Umbilical cord (tissue), 1 donor: ENCODE measurements at regions not wholly inside any gene's neighbourhood (a gene's known extent, or its start where the extent isn't known, plus 50 kb on each side); places are given as distances from the start of the nearest gene placed in this dataset.
"Not testable (repeated sequence)": the region's sequence is repeated elsewhere in the genome, so short reads cannot be mapped to it uniquely, and the experiment has no call there.

Source experiments
- DNase-seq: peaks from one replicate; pipeline ENCODE4 v3.0.0-alpha.2; 2015; ENCODE audit warnings: low spot score

DNA sequence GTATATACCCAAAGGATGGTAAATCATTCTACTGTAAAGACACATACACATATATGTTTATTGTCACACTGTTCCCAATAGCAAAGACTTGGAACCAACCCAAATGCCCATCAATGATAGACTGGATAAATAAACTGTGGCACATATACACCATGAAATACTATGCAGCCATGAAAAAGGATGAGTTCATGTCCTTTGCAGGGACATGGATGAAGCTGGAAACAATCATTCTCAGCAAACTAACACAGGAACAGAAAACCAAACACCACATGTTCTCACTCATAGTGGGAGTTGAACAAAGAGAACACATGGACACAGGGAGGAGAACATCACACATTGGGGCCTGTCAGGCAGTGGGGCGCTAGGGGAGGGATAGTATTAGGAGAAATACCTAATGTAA is 167.1 kb upstream of the MMADHC start:
- not testable (repeated sequence) for DNase-seq

DNA sequence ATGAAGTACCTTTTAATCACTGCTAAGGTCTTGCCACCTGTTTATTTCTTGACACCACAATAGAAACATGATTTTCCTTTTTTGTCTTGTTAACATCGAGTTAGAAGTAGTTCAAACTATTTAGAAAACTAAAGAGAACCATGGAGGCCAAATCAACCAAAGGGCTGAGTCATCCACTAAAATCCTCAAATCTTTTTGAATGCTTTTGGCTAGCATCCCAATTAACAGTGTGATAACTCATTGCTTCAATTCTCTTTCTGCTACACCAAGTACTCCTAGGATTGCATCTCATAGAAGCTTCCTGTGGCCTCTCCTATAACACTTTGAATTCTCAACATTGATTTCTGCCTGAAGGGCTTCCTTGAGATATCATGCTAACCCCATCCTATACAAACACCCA is 159.9 kb upstream of the MMADHC start:
- no peak for DNase-seq

- no peak for DNase-seq
Observed at GRCh38 chr2:149745396-149746230, 158.0 kb upstream of the MMADHC start.

- DNase-seq: no peak
Observed at GRCh38 chr2:149744865-149745264, 157.3 kb upstream of the MMADHC start.

DNA sequence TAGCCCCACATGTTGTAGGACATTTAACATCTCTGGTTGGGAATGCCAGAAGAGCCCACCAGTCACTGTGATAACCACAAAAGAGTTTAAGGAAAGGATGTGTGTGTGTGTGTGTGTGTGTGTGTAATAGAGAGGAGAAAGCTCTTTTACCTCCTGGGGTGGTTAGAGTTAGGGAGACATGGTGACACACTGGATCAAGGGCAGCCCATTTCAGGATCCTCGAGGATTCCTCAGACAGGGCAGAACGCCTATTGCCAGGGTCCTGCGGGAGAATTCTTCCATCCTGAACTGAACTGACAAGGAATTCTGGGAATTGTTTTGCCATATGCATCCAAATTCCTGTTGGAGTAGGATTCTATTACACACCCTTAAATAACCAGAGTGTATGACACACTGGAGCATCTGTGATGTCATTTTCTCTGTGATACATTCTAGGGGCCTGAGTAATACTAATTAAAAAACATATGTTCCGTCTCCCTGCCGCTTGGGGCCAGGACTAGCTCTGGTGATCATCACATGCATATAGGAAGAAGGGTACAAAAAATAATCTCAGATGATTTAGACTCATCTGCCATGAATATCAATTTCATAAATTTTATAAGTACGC is 156.4 kb upstream of the MMADHC start:
- no peak for DNase-seq

GRCh38 chr2:149741646-149742045 is 154.1 kb upstream of the MMADHC start:
- no peak for DNase-seq

DNA sequence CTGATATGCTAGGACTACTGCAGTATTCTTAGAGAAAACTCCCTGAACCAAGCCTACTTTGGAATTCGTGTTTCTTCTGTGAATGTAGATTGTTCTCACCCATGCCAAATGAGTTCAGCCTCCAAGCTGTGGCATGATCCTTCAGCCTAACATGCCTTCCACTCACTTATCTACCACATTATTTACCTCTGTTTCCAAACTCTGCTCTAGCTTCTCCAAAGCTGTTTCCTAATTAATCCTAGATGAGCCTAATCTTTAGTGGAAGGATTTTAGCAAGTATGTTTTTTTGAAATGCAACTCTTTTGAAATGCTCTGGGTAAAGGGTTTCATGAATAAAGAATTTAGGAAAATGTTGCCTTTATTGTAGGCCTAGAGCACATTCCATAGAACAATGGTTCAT is 152.9 kb upstream of the MMADHC start:
- no peak for DNase-seq

DNA sequence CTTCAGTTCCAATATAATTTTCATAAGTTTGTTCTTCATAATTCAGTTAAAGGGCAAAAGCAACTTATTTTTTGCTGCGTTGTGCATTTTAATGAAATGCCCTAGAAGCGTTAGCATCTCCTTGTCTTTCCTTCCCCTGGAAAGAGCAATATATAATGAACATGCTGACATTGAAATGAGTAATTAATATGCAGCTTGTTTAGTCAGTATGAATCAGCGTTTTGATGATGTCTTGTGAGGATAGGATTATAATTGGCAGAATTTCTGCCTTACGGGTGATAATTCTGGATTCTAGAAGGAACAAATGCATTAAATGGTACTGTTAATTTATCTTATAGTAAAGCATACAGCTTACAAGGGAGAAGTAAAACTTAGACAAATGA is 152.3 kb upstream of the MMADHC start:
- no peak for DNase-seq

- no peak for DNase-seq
Observed at GRCh38 chr2:149739171-149739882, 151.8 kb upstream of the MMADHC start.

GRCh38 chr2:149738767-149739166 is 151.2 kb upstream of the MMADHC start:
- DNase-seq: no peak

DNA sequence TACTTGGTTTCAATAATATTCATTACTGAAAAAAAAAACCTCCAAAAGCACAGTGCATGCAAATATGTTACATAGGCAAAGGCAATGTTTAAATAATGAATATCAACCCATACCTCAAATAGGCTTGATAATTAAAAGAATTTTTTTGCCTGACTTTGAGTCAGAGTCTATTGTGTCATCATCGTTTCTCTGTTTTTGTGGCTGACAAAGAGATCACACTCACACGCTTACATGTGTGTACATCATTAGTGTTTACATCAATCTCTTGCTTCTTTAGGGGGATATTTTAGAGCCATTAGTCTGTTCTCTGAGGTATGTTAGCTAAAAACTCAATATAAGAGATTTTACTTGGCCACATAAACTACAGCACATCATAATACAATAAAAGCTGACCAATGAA is 150.3 kb upstream of the MMADHC start:
- no peak for DNase-seq

GRCh38 chr2:149735237-149735958 is 147.8 kb upstream of the MMADHC start:
- no peak for DNase-seq

DNA sequence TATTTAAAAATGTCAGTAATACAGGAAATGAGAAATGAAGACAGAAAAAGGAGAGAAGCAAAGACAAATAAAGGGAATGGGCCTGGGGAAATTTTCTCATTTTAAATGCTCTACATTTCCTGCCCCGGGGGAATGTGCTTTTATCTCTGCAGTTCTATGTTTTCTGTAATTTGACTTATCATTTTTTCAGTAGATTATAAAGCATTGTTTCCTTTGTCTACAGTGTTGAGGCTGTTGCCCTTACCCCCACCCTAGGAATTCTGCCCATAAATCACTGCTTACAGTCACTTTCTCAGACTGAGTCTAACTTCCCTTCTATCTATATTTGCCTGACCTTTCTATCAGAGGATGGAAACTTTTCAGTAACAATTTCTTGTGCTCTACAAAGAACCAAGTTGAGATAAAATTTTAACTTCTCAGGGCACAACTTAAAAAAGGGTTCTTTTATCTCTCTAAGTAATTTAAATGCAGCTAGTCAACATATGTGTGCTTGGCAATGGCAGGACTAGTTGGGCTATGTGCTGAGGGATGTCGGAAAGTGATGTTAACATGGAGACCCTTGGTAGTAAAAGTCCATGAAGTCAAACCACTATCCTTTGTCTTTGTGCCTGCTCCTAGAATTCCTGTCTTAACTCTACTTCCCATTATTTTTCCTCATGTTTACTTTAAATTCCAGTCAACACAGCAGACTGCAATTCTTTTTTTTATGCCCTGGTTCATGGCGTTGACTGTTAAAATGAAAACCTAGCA is 146.5 kb upstream of the MMADHC start:
- DNase-seq: peak; percentile 66

- no peak for DNase-seq
Observed at GRCh38 chr2:149732730-149733290, 145.2 kb upstream of the MMADHC start.

GRCh38 chr2:149732001-149732685 is 144.6 kb upstream of the MMADHC start:
- DNase-seq: no peak

DNA sequence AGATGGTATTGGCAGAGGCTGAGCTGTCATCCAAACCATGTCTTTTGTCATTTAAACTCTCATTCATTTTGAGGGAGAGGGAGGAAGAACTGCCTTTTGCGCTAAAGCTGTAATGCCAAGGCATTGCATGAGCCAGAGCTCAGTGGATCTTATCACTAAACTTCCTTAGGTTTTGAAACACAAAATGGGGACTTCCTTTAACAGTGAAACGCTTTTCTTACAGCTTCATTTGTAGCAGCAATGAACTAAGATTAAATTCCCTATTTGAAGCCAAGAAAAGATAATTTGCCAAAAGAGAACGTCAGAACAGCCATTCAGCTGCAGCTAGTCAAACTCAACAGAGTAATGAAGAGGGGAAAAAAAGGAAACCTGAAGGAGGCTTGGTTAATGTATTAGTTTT is 143.5 kb upstream of the MMADHC start:
- peak; percentile 50 for DNase-seq

- no peak for DNase-seq
Observed at GRCh38 chr2:149729586-149729985, 142.0 kb upstream of the MMADHC start.

DNA sequence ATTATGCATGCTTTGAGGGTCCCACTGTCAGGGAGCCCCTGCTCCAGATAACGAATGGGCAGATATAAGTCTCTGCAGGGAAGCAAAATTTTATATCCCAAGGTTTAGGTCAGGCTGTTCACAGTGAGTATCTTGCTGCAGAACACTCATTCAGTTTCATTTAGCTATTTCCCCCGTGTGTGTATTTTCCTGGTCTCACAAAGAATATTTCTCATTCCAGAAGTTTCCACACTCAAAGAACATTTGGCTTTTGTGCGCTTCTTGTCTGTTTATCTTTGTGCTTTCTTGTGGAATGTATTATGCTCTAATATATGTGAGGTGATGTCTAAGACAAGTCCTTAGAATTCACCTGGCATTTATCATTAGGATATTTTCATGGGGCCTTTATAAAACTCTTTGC is 140.4 kb upstream of the MMADHC start:
- no peak for DNase-seq

- DNase-seq: no peak
Observed at GRCh38 chr2:149725234-149725633, 137.7 kb upstream of the MMADHC start.

- no peak for DNase-seq
Observed at GRCh38 chr2:149724091-149724490, 136.5 kb upstream of the MMADHC start.
